A673 (cell line): ENCODE measurements at regions not wholly inside any gene's neighbourhood (a gene's known extent, or its start where the extent isn't known, plus 50 kb on each side); places are given as distances from the start of the nearest gene placed in this dataset.

Experiments used
- BruUV-seq: library from RNA; stranded (reverse); fragments of 400-500 nt; replicated peaks from 2 replicates; lab custom pipeline; 2021; lab: Mats Ljungman, UMichigan
- CTCF ChIA-PET: fragments of 300-600 bp; sonication (Branson Sonifier 250); formaldehyde crosslinking; loops from one replicate; lab custom pipeline; 2022; ENCODE audit warnings: antibody characterized with exemption; lab: Charles Lee
- POLR2A ChIA-PET: fragments of 300-600 bp; sonication (Branson Sonifier 250); formaldehyde crosslinking; loops from one replicate; lab custom pipeline; 2022; ENCODE audit warnings: antibody characterized with exemption; ENCODE audit not compliant: low non-redundant PET; lab: Charles Lee
- DNase-seq: peaks from one replicate; pipeline ENCODE4 v3.0.0-alpha.2; 2015; ENCODE audit warnings: low spot score
- H3K27ac ChIP-seq: fragments of 200-600 bp; sonication (generic); 2 replicates; pipeline ENCODE4 v1.5.1; 2016; ENCODE audit warnings: mixed run types, low read depth, mild to moderate bottlenecking, mixed read lengths, antibody characterized with exemption, low read length; ENCODE audit not compliant: poor library complexity, severe bottlenecking
- H3K27me3 ChIP-seq: fragments of 200-600 bp; sonication (generic); replicated peaks from 2 replicates; pipeline ENCODE4 v1.6.1; 2017; ENCODE audit warnings: mixed run types, low read depth, mild to moderate bottlenecking, mixed read lengths, antibody characterized with exemption, low read length; ENCODE audit not compliant: insufficient read depth, poor library complexity
- H3K36me3 ChIP-seq: fragments of 200-600 bp; sonication (generic); 2 replicates; pipeline ENCODE4 v1.6.1; 2016; ENCODE audit warnings: mixed run types, mild to moderate bottlenecking, mixed read lengths, antibody characterized with exemption, low read length; ENCODE audit not compliant: insufficient read depth, poor library complexity, severe bottlenecking
- H3K4me1 ChIP-seq: fragments of 200-600 bp; sonication (generic); 2 replicates; pipeline ENCODE4 v1.6.1; 2017; ENCODE audit warnings: mixed run types, mild to moderate bottlenecking, mixed read lengths, antibody characterized with exemption, low read length; ENCODE audit not compliant: insufficient read depth, poor library complexity, severe bottlenecking
- H3K4me3 ChIP-seq: fragments of 200-600 bp; sonication (generic); 2 replicates; pipeline ENCODE4 v1.5.1; 2016; ENCODE audit warnings: low read depth, mixed run types, mild to moderate bottlenecking, mixed read lengths, low read length; ENCODE audit not compliant: poor library complexity, severe bottlenecking
- H3K9me3 ChIP-seq: fragments of 200-600 bp; sonication (generic); 2 replicates; pipeline ENCODE4 v1.6.1; 2016; ENCODE audit warnings: mixed run types, low read depth, mild to moderate bottlenecking, mixed read lengths, antibody characterized with exemption, low read length; ENCODE audit not compliant: poor library complexity, severe bottlenecking
- CTCF ChIP-seq: fragments of 300-800, 200-600 bp; sonication (generic); conservative IDR thresholded peaks from 2 replicates; pipeline ENCODE4 v1.5.1; 2017; ENCODE audit warnings: low read depth, mild to moderate bottlenecking, antibody characterized with exemption, low read length, moderate library complexity, mixed read lengths
- EZH2 ChIP-seq: fragments of 200-600 bp; sonication (generic); IDR thresholded peaks from 2 replicates; pipeline ENCODE4 v1.6.1; 2017; ENCODE audit warnings: borderline replicate concordance, low read depth, mild to moderate bottlenecking, mixed read lengths, antibody characterized with exemption, low read length; ENCODE audit not compliant: poor library complexity, severe bottlenecking
- intact Hi-C: fragments of 100-400 bp; cut with micrococcal nuclease; formaldehyde crosslinking; loops from one replicate; pipeline ENCODE4 v1.10.0; 2022; ENCODE audit not compliant: unreplicated experiment

- no TSS peak for BruUV-seq
- intact Hi-C loops: no loop called here
- Histone ChIP-seq H3K36me3 (no peaks in the 10 kb centered on the region), H3K27me3 (no peaks in the 10 kb centered on the region), H3K27ac (no peak overlapping the region), H3K4me1 (no peaks in the 10 kb centered on the region), H3K9me3 (no peaks in the 10 kb centered on the region), H3K4me3 (no peak overlapping the region)
- DNase-seq: no peak
- POLR2A ChIA-PET: no interaction called here
- CTCF ChIA-PET: no interaction called here
- TF ChIP-seq CTCF: no peak
- TF ChIP-seq EZH2: no peak
Observed at GRCh38 chr10:20683345-20683744, 213.8 kb downstream of the NEBL start.

GRCh38 chr10:20682782-20683181 is 214.3 kb downstream of the NEBL start:
- ChIA-PET CTCF (no interaction called here), POLR2A (no interaction called here)
- Histone ChIP-seq H3K4me3 (no peak overlapping the region), H3K9me3 (no peaks in the 10 kb centered on the region), H3K36me3 (no peaks in the 10 kb centered on the region), H3K27ac (no peak overlapping the region), H3K4me1 (no peaks in the 10 kb centered on the region), H3K27me3 (no peaks in the 10 kb centered on the region)
- no peak for TF ChIP-seq CTCF
- no peak for TF ChIP-seq EZH2
- BruUV-seq: no TSS peak
- intact Hi-C loops: no loop called here
- DNase-seq: no peak

- ChIA-PET POLR2A (interaction anchor here (0.6 kb wide), 1 partner anchor 34 kb away, joined by 3 read pairs; no protein-coding TSS in a partner anchor), CTCF (no interaction called here)
- Histone ChIP-seq H3K4me1 (no peaks in the 10 kb centered on the region), H3K27ac (no peak overlapping the region), H3K4me3 (no peak overlapping the region), H3K27me3 (no peaks in the 10 kb centered on the region), H3K36me3 (no peaks in the 10 kb centered on the region), H3K9me3 (no peaks in the 10 kb centered on the region)
- no peak for TF ChIP-seq CTCF
- TF ChIP-seq EZH2: no peak
- DNase-seq: no peak
- intact Hi-C loops: no loop called here
- no TSS peak for BruUV-seq
Observed at GRCh38 chr10:20677340-20677739, 219.8 kb downstream of the NEBL start.
